Calu3 (cell line): ENCODE measurements at regions not wholly inside any gene's neighbourhood (a gene's known extent, or its start where the extent isn't known, plus 50 kb on each side); places are given as distances from the start of the nearest gene placed in this dataset.

Source experiments
- BruUV-seq: library from RNA; stranded (reverse); fragments of 400-500 nt; replicated peaks from 2 replicates; lab custom pipeline; 2021; lab: Mats Ljungman, UMichigan
- CTCF ChIA-PET: fragments of 300-600 bp; sonication (Branson Sonifier 250); formaldehyde crosslinking; loops from one replicate; lab custom pipeline; 2022; ENCODE audit warnings: antibody characterized with exemption; lab: Charles Lee
- DNase-seq: peaks from one replicate; pipeline ENCODE4 v3.0.0; 2022
- H3K27ac Mint-ChIP-seq: one replicate; pipeline ENCODE4 v1.8.0; 2022; ENCODE audit warnings: mixed read lengths; ENCODE audit not compliant: unreplicated experiment
- H3K27me3 Mint-ChIP-seq: one replicate; pipeline ENCODE4 v1.8.0; 2022; ENCODE audit warnings: mixed read lengths; ENCODE audit not compliant: unreplicated experiment
- H3K36me3 Mint-ChIP-seq: one replicate; pipeline ENCODE4 v1.8.0; 2022; ENCODE audit warnings: mild to moderate bottlenecking, moderate library complexity, mixed read lengths; ENCODE audit not compliant: insufficient read depth, unreplicated experiment
- H3K4me1 Mint-ChIP-seq: one replicate; pipeline ENCODE4 v1.8.0; 2022; ENCODE audit warnings: mild to moderate bottlenecking, low read depth, mixed read lengths; ENCODE audit not compliant: unreplicated experiment
- H3K4me3 Mint-ChIP-seq: one replicate; pipeline ENCODE4 v1.8.0; 2022; ENCODE audit warnings: mild to moderate bottlenecking, low read depth, moderate library complexity, mixed read lengths; ENCODE audit not compliant: unreplicated experiment
- H3K9me3 Mint-ChIP-seq: one replicate; pipeline ENCODE4 v1.8.0; 2022; ENCODE audit warnings: low read depth, mixed read lengths; ENCODE audit not compliant: unreplicated experiment
- intact Hi-C: fragments of 100-400 bp; cut with micrococcal nuclease; formaldehyde crosslinking; loops from one replicate; pipeline ENCODE4 v1.10.0; 2022; ENCODE audit not compliant: unreplicated experiment
- TF ChIP-seq, protein P1 (sequence below): fragments of 200-600 bp; IDR thresholded peaks from one replicate; pipeline ENCODE4 v1.8.0; 2022; ENCODE audit warnings: antibody characterized with exemption; ENCODE audit not compliant: unreplicated experiment

- DNase-seq: no peak
- H3K27me3 Mint-ChIP-seq: peaks cover 16% of the 10 kb centered on the region
- CTCF ChIA-PET: no interaction called here
- H3K27ac Mint-ChIP-seq: no peak overlapping the region
- H3K4me3 Mint-ChIP-seq: no peak overlapping the region
- H3K9me3 Mint-ChIP-seq: peaks cover 3% of the 10 kb centered on the region
- H3K4me1 Mint-ChIP-seq: no peaks in the 10 kb centered on the region
- intact Hi-C loops: loop anchor here (5.0 to 10.0 kb wide), 2 partner anchors 405 to 917 kb away; no protein-coding TSS in a partner anchor
- no peaks in the 10 kb centered on the region for H3K36me3 Mint-ChIP-seq
- TF ChIP-seq, protein P1, sequence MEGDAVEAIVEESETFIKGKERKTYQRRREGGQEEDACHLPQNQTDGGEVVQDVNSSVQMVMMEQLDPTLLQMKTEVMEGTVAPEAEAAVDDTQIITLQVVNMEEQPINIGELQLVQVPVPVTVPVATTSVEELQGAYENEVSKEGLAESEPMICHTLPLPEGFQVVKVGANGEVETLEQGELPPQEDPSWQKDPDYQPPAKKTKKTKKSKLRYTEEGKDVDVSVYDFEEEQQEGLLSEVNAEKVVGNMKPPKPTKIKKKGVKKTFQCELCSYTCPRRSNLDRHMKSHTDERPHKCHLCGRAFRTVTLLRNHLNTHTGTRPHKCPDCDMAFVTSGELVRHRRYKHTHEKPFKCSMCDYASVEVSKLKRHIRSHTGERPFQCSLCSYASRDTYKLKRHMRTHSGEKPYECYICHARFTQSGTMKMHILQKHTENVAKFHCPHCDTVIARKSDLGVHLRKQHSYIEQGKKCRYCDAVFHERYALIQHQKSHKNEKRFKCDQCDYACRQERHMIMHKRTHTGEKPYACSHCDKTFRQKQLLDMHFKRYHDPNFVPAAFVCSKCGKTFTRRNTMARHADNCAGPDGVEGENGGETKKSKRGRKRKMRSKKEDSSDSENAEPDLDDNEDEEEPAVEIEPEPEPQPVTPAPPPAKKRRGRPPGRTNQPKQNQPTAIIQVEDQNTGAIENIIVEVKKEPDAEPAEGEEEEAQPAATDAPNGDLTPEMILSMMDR: no peak
- no TSS peak for BruUV-seq
Observed at GRCh38 chr9:119559986-119560385, 190.8 kb upstream of the BRINP1 start.

GRCh38 chr9:119559056-119559455 lies 189.8 kb upstream of the BRINP1 start:
- intact Hi-C loops: loop anchor here (5.0 to 10.0 kb wide), 2 partner anchors 406 to 918 kb away; no protein-coding TSS in a partner anchor
- no peak overlapping the region for H3K27ac Mint-ChIP-seq
- no peaks in the 10 kb centered on the region for H3K36me3 Mint-ChIP-seq
- CTCF ChIA-PET: no interaction called here
- BruUV-seq: no TSS peak
- TF ChIP-seq, protein P1: no peak
- DNase-seq: no peak
- H3K27me3 Mint-ChIP-seq: peaks cover 16% of the 10 kb centered on the region
- no peak overlapping the region for H3K4me3 Mint-ChIP-seq
- H3K9me3 Mint-ChIP-seq: peaks cover 3% of the 10 kb centered on the region
- H3K4me1 Mint-ChIP-seq: no peaks in the 10 kb centered on the region

- no peaks in the 10 kb centered on the region for H3K36me3 Mint-ChIP-seq
- TF ChIP-seq, protein P1: peak; percentile 53
- H3K4me3 Mint-ChIP-seq: peak overlapping the region; percentile 55
- no TSS peak for BruUV-seq
- H3K4me1 Mint-ChIP-seq: no peaks in the 10 kb centered on the region
- no peak overlapping the region for H3K27ac Mint-ChIP-seq
- intact Hi-C loops: loop anchor here (2.0 to 10.0 kb wide), 3 partner anchors 408 to 921 kb away; no protein-coding TSS in a partner anchor
- peaks cover 5% of the 10 kb centered on the region for H3K9me3 Mint-ChIP-seq
- peak; percentile 74 for DNase-seq
- peaks cover 16% of the 10 kb centered on the region for H3K27me3 Mint-ChIP-seq
- CTCF ChIA-PET: interaction anchor here (1.2 kb wide), 1 partner anchor 921 kb away, joined by 4 read pairs; no protein-coding TSS in a partner anchor
Observed at GRCh38 chr9:119556129-119556875, 187.1 kb upstream of the BRINP1 start.

DNA sequence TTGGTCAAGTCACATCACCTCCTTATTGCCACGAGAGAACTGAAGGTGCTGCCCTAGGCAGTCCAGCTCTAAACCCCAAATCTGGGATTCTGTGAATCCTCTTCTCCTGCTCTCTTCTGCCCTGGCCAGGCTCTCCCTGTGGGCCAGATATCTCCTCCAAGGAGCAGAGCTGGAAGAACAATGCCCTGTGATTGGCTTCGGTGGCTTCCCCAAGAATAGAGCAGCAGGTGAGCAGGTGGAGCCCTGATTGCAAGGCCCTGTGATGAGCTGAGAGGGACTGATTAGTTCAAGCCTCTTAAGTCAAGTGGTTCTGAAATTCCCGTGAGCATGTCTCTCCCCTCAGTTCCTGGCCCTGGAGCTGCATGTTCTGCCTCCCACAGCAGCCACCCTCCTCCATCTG lies 175.3 kb upstream of the BRINP1 start:
- H3K36me3 Mint-ChIP-seq: no peaks in the 10 kb centered on the region
- CTCF ChIA-PET: no interaction called here
- no peaks in the 10 kb centered on the region for H3K9me3 Mint-ChIP-seq
- H3K27me3 Mint-ChIP-seq: no peaks in the 10 kb centered on the region
- DNase-seq: no peak
- H3K4me1 Mint-ChIP-seq: no peaks in the 10 kb centered on the region
- no peak overlapping the region for H3K4me3 Mint-ChIP-seq
- no TSS peak for BruUV-seq
- H3K27ac Mint-ChIP-seq: no peak overlapping the region
- intact Hi-C loops: no loop called here
- TF ChIP-seq, protein P1: no peak
